ENCODE measurements at regions not wholly inside any gene's neighbourhood (a gene's known extent, or its start where the extent isn't known, plus 50 kb on each side); places are given as distances from the start of the nearest gene placed in this dataset.
A peak's percentile ranks its signal among the peaks of the same experiment; 100 is the strongest.

- DNase-seq (ENCODE audit: low read depth in 2 of 2): no peak
These were observed 80.0 kb upstream of the CPO start for GRCh38 chr2:206859330-206859739.

GRCh38 chr2:206863196-206863595, 76.1 kb upstream of the CPO start:
- Histone ChIP-seq H3K27me3 (ENCODE audit: control insufficient read depth, insufficient read depth, low read length) (no peaks in the 10 kb centered on the region), H3K9me3 (ENCODE audit: control insufficient read depth, insufficient read depth, low read depth, low read length) (no peaks in the 10 kb centered on the region), H2AFZ (ENCODE audit: low read length) (no peak overlapping the region), H3K9ac (ENCODE audit: insufficient read depth, low read length) (no peak overlapping the region), H3K4me2 (ENCODE audit: extremely low read depth, insufficient read depth, low read length) (no peak overlapping the region), H3K27ac (ENCODE audit: insufficient read depth, low read length) (no peak overlapping the region), H3K4me3 (replicated peaks in 1 of 4; ENCODE audit: control extremely low read depth in 1 of 4, insufficient read depth in 1 of 4, low read depth in 3 of 4, low read length in 4 of 4) (no peak overlapping the region), H4K20me1 (ENCODE audit: control insufficient read depth, extremely low read depth, insufficient read depth, low read length) (no peaks in the 10 kb centered on the region), H3K79me2 (ENCODE audit: control insufficient read depth, insufficient read depth, low read length) (no peaks in the 10 kb centered on the region), H3K36me3 (ENCODE audit: control insufficient read depth, insufficient read depth, low read length) (no peaks in the 10 kb centered on the region), H3K4me1 (ENCODE audit: control insufficient read depth, extremely low read depth, insufficient read depth, low read length) (no peaks in the 10 kb centered on the region)
- no peak for TF ChIP-seq CTCF (conservative IDR thresholded peaks at IDR 0.05 in 1 of 2, IDR thresholded peaks at IDR 0.05 in 1 of 2; ENCODE audit: low read depth in 1 of 2, low read length in 2 of 2)
- TF ChIP-seq EZH2 (IDR thresholded peaks at IDR 0.05; ENCODE audit: low read length, missing control alignments): no peak
- peak in 1 of 2 donors; percentile 1 for DNase-seq (ENCODE audit: low read depth in 2 of 2)

More at GRCh38 chr2:206859330-206859739, 80.0 kb upstream of the CPO start:
- Histone ChIP-seq H3K79me2 (ENCODE audit: control insufficient read depth, insufficient read depth, low read length) (no peaks in the 10 kb centered on the region), H3K9ac (ENCODE audit: insufficient read depth, low read length) (no peak overlapping the region), H3K4me2 (ENCODE audit: extremely low read depth, insufficient read depth, low read length) (no peak overlapping the region), H3K27me3 (ENCODE audit: control insufficient read depth, insufficient read depth, low read length) (no peaks in the 10 kb centered on the region), H2AFZ (ENCODE audit: low read length) (no peak overlapping the region), H3K36me3 (ENCODE audit: control insufficient read depth, insufficient read depth, low read length) (no peaks in the 10 kb centered on the region), H4K20me1 (ENCODE audit: control insufficient read depth, extremely low read depth, insufficient read depth, low read length) (no peaks in the 10 kb centered on the region), H3K4me1 (ENCODE audit: control insufficient read depth, extremely low read depth, insufficient read depth, low read length) (no peaks in the 10 kb centered on the region), H3K27ac (ENCODE audit: insufficient read depth, low read length) (no peak overlapping the region), H3K9me3 (ENCODE audit: control insufficient read depth, insufficient read depth, low read depth, low read length) (no peaks in the 10 kb centered on the region), H3K4me3 (replicated peaks in 1 of 4; ENCODE audit: control extremely low read depth in 1 of 4, insufficient read depth in 1 of 4, low read depth in 3 of 4, low read length in 4 of 4) (no peak overlapping the region)
- no peak for TF ChIP-seq CTCF (conservative IDR thresholded peaks at IDR 0.05 in 1 of 2, IDR thresholded peaks at IDR 0.05 in 1 of 2; ENCODE audit: low read depth in 1 of 2, low read length in 2 of 2)
- TF ChIP-seq EZH2 (IDR thresholded peaks at IDR 0.05; ENCODE audit: low read length, missing control alignments): no peak

GRCh38 chr2:206863716-206864115, 75.6 kb upstream of the CPO start:
- Histone ChIP-seq H3K79me2 (ENCODE audit: control insufficient read depth, insufficient read depth, low read length) (no peaks in the 10 kb centered on the region), H3K27me3 (ENCODE audit: control insufficient read depth, insufficient read depth, low read length) (no peaks in the 10 kb centered on the region), H3K4me3 (replicated peaks in 1 of 4; ENCODE audit: control extremely low read depth in 1 of 4, insufficient read depth in 1 of 4, low read depth in 3 of 4, low read length in 4 of 4) (no peak overlapping the region), H3K4me2 (ENCODE audit: extremely low read depth, insufficient read depth, low read length) (no peak overlapping the region), H3K36me3 (ENCODE audit: control insufficient read depth, insufficient read depth, low read length) (no peaks in the 10 kb centered on the region), H4K20me1 (ENCODE audit: control insufficient read depth, extremely low read depth, insufficient read depth, low read length) (no peaks in the 10 kb centered on the region), H3K27ac (ENCODE audit: insufficient read depth, low read length) (no peak overlapping the region), H2AFZ (ENCODE audit: low read length) (no peak overlapping the region), H3K4me1 (ENCODE audit: control insufficient read depth, extremely low read depth, insufficient read depth, low read length) (no peaks in the 10 kb centered on the region), H3K9ac (ENCODE audit: insufficient read depth, low read length) (no peak overlapping the region), H3K9me3 (ENCODE audit: control insufficient read depth, insufficient read depth, low read depth, low read length) (no peaks in the 10 kb centered on the region)
- no peak for DNase-seq (ENCODE audit: low read depth in 2 of 2)
- TF ChIP-seq EZH2 (IDR thresholded peaks at IDR 0.05; ENCODE audit: low read length, missing control alignments) (no peak), CTCF (conservative IDR thresholded peaks at IDR 0.05 in 1 of 2, IDR thresholded peaks at IDR 0.05 in 1 of 2; ENCODE audit: low read depth in 1 of 2, low read length in 2 of 2) (no peak)
